ENCODE measurements at regions not wholly inside any gene's neighbourhood (a gene's known extent, or its start where the extent isn't known, plus 50 kb on each side); places are given as distances from the start of the nearest gene placed in this dataset.

DNA sequence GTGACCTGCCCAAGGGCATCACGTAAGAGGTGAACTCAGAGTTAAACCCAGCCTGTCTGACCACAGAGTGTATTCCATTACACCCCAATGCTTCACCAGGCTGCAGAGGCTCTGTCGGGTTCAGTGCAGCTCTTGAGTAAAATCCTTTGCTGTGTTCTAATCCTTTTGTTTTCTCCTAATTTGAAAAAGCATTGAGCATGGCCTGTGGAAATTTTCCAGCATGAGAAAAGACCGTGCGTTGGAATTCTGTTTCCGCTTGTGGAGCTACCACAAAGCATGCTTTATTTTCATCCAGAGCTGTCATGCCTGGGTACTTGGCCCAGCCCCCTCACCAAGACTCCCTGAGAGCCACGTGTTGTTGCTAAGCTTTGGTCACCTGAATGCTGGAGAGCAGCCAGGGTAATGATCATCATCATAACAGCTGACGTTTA, 317.6 kb downstream of the PRDM2 start:
- no peak for TF ChIP-seq GATA2 (IDR thresholded peaks at IDR 0.05; ENCODE audit: insufficient read depth, insufficient read length, low read depth, low read length)
- TF ChIP-seq, protein P1, sequence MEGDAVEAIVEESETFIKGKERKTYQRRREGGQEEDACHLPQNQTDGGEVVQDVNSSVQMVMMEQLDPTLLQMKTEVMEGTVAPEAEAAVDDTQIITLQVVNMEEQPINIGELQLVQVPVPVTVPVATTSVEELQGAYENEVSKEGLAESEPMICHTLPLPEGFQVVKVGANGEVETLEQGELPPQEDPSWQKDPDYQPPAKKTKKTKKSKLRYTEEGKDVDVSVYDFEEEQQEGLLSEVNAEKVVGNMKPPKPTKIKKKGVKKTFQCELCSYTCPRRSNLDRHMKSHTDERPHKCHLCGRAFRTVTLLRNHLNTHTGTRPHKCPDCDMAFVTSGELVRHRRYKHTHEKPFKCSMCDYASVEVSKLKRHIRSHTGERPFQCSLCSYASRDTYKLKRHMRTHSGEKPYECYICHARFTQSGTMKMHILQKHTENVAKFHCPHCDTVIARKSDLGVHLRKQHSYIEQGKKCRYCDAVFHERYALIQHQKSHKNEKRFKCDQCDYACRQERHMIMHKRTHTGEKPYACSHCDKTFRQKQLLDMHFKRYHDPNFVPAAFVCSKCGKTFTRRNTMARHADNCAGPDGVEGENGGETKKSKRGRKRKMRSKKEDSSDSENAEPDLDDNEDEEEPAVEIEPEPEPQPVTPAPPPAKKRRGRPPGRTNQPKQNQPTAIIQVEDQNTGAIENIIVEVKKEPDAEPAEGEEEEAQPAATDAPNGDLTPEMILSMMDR (IDR thresholded peaks at IDR 0.05; ENCODE audit: extremely low read depth in 1 of 2, insufficient read depth in 1 of 2, low read depth in 1 of 2, low read length in 2 of 2): no peak
